ENCODE measurements at regions not wholly inside any gene's neighbourhood (a gene's known extent, or its start where the extent isn't known, plus 50 kb on each side); places are given as distances from the start of the nearest gene placed in this dataset.

- TF ChIP-seq CTCF (IDR thresholded peaks at IDR 0.05) (no peak), EP300 (IDR thresholded peaks at IDR 0.05) (no peak)
Measured at GRCh38 chr2:35548171-35548570, 807.4 kb upstream of the CRIM1 start.

Measured in tibial nerve (tissue), 4 donors.